Left forelimb (tissue), 1 donor: ENCODE measurements at regions not wholly inside any gene's neighbourhood (a gene's known extent, or its start where the extent isn't known, plus 50 kb on each side); places are given as distances from the start of the nearest gene placed in this dataset.

Source experiments
- DNase-seq: peaks from one replicate; pipeline ENCODE4 v3.0.0-alpha.2; 2018; ENCODE audit warnings: low spot score

- no peak for DNase-seq
Observed at GRCh38 chr14:83196236-83196635, 1662.6 kb upstream of the SEL1L start.

DNA sequence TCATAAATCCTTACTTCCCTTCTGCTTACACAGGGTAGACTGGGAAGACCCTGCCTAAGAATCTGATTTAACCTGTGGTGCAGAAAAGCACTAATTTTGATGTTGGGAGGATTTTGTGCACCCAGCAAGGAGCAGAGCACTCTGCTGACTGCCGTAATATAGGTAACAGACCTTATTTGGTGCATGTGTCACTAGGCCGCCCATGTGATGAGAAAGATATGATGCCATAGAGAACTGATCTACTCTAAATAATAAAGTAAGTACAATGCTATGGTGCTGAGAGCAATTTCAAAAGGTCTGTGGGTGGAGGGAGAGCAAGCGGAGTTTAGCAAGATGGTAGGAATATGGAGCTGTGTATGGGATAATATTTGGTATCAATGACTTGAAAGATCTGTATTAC lies 1663.6 kb upstream of the SEL1L start:
- DNase-seq: no peak

- no peak for DNase-seq
Observed at GRCh38 chr14:83207550-83207949, 1673.9 kb upstream of the SEL1L start.

GRCh38 chr14:83208341-83208740 lies 1674.7 kb upstream of the SEL1L start:
- DNase-seq: no peak

DNA sequence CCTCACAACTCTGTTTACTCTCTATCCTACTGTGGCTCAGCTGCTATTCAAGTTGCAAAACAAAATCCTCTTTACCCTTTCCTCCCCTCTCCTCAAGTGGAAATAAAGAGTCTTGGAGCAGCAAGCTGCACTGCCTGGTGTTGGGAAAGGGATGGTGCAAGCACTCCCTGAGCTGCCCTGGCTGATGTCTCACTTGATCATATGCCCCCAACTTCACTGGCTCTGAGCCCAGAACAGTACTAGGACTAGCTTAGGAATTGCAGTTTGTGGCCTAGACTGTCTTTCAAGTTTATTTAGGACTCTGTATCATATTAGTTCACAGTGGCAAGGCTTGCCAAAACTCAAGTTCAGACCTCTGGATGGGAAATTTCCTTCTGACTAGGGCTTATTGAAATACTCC lies 1683.8 kb upstream of the SEL1L start:
- no peak for DNase-seq

DNA sequence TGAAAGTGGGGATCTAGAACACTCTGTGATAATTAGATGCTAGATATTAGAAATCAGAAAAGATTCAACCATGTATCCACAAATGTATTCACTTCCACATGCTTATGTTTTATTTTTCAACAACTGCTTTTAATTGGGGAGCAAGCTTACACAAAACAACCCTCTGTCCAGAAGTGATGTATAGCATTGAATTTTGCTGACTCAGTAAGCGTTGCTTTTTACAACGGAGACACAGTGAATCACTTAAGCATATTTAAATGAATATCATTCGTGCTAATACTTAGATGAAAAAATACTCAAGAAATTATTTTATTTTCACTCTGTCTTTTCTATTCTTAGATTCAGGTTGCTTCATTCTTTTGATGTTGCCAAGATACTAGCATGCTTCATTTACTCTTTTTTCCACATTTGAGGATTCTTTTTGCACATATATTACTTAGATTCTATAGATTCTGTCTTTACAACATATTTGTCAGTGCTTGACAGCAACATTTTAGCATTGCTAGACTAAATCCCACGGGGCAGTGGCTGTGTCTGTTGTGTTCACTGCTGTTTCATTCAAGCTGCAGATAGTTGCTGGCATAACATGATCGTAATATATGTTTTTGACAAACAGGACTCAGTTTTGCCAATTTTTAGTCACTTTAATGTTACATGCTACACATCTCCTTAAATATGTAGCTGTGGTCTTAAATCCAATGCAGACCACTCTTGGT lies 1714.4 kb upstream of the SEL1L start:
- DNase-seq: no peak

- DNase-seq: no peak
Observed at GRCh38 chr14:83251402-83251801, 1717.7 kb upstream of the SEL1L start.

GRCh38 chr14:83253870-83254269 lies 1720.2 kb upstream of the SEL1L start:
- no peak for DNase-seq

DNA sequence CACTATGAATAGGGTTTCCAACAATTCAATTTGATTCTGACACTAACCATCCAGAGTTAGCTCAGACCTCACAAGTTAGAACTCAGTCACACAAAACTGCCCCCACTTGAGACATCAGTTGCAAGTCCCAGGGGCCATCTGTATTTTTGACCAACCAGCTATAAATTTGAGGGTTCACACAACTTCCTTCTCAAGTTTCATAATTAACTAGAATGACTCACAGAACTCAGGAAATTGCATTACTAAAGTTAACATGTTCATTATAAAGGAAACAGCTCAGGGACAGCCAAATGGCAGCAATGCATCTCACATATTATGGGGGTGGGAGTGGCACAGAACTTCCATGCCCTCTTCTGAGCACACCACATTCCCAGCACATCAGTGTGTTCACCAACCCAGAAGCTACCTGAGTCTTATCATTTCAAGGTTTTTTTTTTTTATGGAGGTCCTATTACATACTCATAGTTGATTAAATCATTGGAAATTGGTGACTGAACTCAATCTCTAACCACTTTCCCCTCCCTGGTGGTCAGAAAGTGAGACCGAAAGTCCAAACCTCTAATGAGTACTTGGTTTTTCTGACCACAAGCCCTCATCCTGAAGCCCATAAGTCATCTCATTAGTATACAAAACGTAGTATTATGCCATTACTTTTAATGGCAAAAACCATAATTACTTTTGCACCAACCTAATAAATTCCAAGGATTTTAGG lies 1721.5 kb upstream of the SEL1L start:
- no peak for DNase-seq

- no peak for DNase-seq
Observed at GRCh38 chr14:83255727-83256090, 1722.1 kb upstream of the SEL1L start.

DNA sequence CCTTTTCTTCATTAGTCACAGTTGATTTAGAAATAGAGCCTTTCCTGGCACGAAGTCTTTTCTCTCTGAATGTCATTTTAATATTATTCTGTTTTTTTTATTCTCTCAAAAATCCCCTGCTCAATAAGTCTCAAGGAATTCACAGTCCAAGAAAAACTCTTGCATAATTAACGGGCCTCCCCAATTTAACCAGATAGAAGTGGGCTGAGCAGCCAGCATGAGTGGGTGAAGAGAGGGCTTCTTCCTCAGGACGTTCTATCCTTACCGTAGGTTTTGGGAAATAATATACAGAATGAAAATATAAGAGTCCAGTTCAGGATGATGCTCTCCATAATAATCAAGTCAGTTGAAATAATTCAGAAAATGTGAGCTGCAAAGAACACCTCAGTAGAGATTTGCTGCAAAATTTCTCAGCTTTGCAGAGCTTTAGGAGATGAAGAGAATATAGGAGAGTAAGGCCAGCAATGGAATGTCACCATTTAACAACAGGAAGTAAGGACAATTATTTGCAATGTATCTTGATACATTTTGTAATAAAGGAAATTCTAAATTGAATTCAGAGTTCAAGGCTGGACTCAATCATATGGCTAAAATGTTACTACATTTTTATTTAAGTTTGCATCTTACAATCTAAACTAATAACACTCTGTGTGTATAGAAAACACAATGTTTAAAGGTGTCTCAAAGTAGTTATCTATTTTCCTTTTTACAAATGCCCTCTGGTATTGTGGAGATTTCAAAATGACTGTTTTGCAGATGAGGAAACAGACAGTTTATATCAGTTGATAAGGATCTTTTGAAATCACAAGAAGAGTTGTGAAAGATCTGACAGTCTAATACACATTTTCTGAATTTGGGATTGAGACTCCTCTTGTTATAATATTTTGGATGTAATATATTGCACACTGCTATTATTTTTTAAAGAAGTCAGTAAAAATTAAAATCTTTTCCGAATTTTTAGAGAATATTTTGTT lies 1724.1 kb upstream of the SEL1L start:
- no peak for DNase-seq

DNA sequence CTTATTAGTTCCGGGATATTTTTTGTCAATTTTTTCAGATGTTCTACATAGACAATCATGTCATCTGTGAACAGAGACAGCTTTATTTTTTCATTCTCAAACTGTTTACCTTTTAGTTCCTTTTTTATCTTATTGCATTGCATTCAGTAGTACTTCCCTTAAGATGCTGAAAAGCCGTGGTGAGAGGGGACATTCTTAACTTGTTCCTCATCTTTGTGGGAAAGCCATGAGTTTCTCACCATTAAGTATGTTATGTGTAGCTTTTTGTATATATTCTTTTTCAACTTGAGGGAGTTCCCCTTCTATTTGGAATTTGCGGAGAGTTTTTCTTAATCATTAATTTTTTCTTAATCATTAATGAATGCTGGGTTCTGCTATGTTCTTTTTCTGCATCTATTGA lies 1727.1 kb upstream of the SEL1L start:
- DNase-seq: no peak

DNA sequence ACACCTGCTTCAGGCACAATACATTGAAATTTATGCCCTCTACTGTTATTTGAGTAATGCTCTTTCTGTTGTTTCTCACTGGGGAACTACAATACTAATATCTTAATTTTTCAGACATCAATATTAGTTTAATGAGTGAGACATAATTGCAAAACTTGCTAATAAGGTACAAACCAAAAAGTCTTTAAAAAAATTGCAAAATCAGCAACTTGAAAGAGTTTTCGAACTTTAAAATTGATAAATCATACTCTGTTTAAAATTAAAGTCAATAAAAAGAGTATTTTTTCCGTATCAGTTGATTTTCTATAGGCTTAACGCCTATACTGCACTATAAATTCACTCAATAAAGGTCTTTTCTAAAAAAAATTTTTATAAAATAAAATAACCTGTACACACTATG lies 1735.9 kb upstream of the SEL1L start:
- no peak for DNase-seq

DNA sequence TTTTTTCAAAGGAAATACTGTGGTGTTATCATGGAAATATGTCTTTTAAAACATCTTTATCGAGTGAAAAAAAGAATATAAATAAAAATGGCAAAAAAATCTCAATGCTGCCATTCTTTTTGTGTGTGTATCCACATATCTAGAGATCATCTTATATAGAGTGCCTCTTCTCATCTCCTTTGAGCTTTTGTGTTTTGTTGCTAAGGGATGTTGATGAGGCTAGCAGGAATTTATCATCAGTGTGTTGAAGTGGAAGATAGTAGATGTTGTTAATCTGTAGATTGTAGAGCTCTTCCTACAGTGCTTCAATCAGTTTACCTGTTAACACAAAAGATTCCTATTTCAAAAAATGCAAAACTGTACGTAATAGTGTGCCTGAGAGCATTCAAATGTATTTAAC lies 1738.0 kb upstream of the SEL1L start:
- no peak for DNase-seq

- no peak for DNase-seq
Observed at GRCh38 chr14:83280719-83281118, 1747.1 kb upstream of the SEL1L start.

DNA sequence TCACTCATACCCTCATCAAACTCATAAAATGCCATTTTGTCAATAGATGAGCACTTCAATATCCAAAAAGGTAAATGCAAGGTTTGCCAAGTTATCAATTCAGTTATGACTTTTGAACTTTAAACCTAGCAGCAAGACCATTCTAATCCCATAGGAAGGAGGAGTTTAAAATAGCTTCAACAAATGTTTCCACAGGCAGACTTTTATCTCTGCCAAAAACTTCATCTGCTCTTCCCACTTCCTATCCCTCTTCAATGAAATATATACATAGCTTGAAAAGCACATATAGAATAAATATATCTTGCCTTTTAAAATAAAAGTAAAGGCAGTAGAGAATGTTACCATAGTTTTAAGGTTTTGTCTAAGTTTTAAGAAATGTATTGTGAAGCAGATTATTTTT lies 1749.1 kb upstream of the SEL1L start:
- DNase-seq: no peak

DNA sequence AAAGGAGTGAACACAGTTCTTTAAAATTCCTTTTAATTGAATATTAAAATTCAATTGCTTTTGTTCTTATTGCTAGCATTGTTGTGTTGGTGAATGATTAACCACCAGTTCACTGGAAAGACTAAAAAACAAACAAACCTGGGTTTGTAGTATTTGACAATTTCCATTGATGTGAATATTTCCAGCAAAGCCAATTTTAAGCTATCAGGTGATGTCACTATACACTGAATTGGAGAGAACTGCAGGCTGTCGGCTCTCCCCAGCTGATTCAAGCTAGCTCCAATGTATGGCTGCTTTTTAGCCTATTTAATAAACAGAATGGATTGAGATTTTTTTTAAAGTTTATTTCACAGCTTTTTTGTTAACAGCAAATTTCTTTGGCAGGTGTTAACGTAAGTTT lies 1753.6 kb upstream of the SEL1L start:
- DNase-seq: no peak

- DNase-seq: no peak
Observed at GRCh38 chr14:83289390-83289789, 1755.7 kb upstream of the SEL1L start.

DNA sequence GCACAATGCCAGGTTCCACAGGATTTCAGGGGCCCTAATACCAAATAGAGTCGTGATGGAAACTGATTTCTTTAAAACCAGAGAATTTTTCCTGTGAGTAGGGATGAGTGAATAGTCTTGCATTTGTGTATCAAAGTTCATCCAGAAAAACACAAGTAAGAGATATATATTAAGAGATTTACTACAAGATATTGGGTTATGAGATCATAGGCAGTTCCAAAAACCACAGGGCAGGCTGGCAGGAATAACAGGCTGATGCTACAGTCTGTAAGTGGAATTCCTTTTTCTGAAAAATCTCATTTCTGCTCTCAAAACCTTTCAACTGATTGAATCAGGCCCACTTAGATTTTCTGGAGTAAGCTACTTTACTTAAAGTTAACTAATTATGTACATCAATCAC lies 1756.2 kb upstream of the SEL1L start:
- no peak for DNase-seq

DNA sequence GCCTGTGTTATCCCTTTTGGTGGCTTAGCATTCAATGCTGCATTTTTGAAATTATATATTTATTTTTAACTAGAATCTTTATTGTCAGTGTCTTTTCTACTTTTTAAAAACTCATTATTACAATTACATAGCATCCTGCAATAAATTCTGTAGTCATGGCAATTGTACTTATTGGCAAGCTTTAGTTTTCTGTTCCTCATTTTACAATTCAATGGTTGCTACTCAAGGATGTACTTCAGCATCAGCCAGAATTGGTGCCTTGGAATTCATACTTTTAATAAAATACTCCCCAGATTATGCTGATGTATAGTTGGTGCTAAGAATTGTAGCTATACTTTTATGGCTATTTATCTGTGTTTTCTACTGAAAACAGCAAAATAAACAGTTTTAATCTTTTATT lies 1756.8 kb upstream of the SEL1L start:
- no peak for DNase-seq

DNA sequence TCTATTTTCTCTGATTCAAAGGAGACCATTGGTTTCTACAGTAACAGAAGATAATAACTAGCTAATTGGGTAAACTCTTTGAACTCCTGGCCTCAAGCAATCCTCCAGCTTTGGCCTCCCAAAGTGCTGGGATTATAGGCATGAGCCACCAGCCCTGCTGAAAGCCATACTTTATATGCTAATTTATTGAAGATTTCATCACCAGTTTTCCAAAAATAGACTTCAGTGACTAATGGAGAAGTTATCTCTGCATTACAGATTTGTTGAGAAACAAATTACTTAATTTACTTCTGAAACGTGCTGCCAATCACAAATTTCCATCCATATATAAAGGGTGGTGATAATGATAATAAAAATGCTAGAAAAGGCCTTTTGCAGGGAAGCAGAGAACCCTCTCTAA lies 1758.1 kb upstream of the SEL1L start:
- no peak for DNase-seq

GRCh38 chr14:83294941-83295340 lies 1761.3 kb upstream of the SEL1L start:
- DNase-seq: no peak

GRCh38 chr14:83297361-83297760 lies 1763.7 kb upstream of the SEL1L start:
- DNase-seq: no peak
